ENCODE measurements at regions not wholly inside any gene's neighbourhood (a gene's known extent, or its start where the extent isn't known, plus 50 kb on each side); places are given as distances from the start of the nearest gene placed in this dataset.
"Not testable (repeated sequence)": the region's sequence is repeated elsewhere in the genome, so short reads cannot be mapped to it uniquely, and the experiment has no call there.

- POLR2A ChIA-PET; H3K9me3 ChIP-seq (ENCODE audit: control extremely low read depth in 1 of 5, control insufficient read depth in 4 of 5, insufficient read depth in 2 of 5, low read depth in 1 of 5, low read length in 4 of 5): not testable (repeated sequence)
Measured at GRCh38 chr17:22117401-22117800, 425.1 kb downstream of the KCNJ18 start.

GRCh38 chr17:22119016-22119415 lies 426.7 kb downstream of the KCNJ18 start:
- H3K9me3 ChIP-seq (ENCODE audit: control extremely low read depth in 1 of 5, control insufficient read depth in 4 of 5, insufficient read depth in 2 of 5, low read depth in 1 of 5, low read length in 4 of 5); POLR2A ChIA-PET; H3K4me3 ChIP-seq (ENCODE audit: control insufficient read depth in 1 of 7, extremely low read depth in 1 of 7, insufficient read depth in 4 of 7, low read depth in 2 of 7, low read length in 6 of 7); H3K27me3 ChIP-seq (replicated peaks in 2 of 5; ENCODE audit: control insufficient read depth in 4 of 5, insufficient read depth in 5 of 5, low read length in 4 of 5); H3K4me1 ChIP-seq (ENCODE audit: control extremely low read depth in 1 of 4, control insufficient read depth in 4 of 4, insufficient read depth in 4 of 4, low read length in 3 of 4); H3K27ac ChIP-seq (ENCODE audit: insufficient read depth in 1 of 2, low read depth in 1 of 2, low read length in 2 of 2, poor library complexity in 1 of 2, severe bottlenecking in 2 of 2); H3K36me3 ChIP-seq (ENCODE audit: control insufficient read depth in 4 of 4, insufficient read depth in 4 of 4, low read length in 3 of 4); CTCF ChIA-PET; DNase-seq: not testable (repeated sequence)
- WGBS (ENCODE audit: insufficient coverage), result 78% methylated on average over 5 of the region's 7 CpGs

More at GRCh38 chr17:22117401-22117800, 425.1 kb downstream of the KCNJ18 start:
- H3K27me3 ChIP-seq (replicated peaks in 2 of 5; ENCODE audit: control insufficient read depth in 4 of 5, insufficient read depth in 5 of 5, low read length in 4 of 5); H3K36me3 ChIP-seq (ENCODE audit: control insufficient read depth in 4 of 4, insufficient read depth in 4 of 4, low read length in 3 of 4); H3K27ac ChIP-seq (ENCODE audit: insufficient read depth in 1 of 2, low read depth in 1 of 2, low read length in 2 of 2, poor library complexity in 1 of 2, severe bottlenecking in 2 of 2); DNase-seq; H3K4me3 ChIP-seq (ENCODE audit: control insufficient read depth in 1 of 7, extremely low read depth in 1 of 7, insufficient read depth in 4 of 7, low read depth in 2 of 7, low read length in 6 of 7); H3K4me1 ChIP-seq (ENCODE audit: control extremely low read depth in 1 of 4, control insufficient read depth in 4 of 4, insufficient read depth in 4 of 4, low read length in 3 of 4); CTCF ChIA-PET: not testable (repeated sequence)
- WGBS (ENCODE audit: insufficient coverage), result no CpG with 5 or more reads among the region's 2 CpGs

- H3K4me3 ChIP-seq (ENCODE audit: control insufficient read depth in 1 of 7, extremely low read depth in 1 of 7, insufficient read depth in 4 of 7, low read depth in 2 of 7, low read length in 6 of 7); H3K4me1 ChIP-seq (ENCODE audit: control extremely low read depth in 1 of 4, control insufficient read depth in 4 of 4, insufficient read depth in 4 of 4, low read length in 3 of 4); H3K9me3 ChIP-seq (ENCODE audit: control extremely low read depth in 1 of 5, control insufficient read depth in 4 of 5, insufficient read depth in 2 of 5, low read depth in 1 of 5, low read length in 4 of 5); H3K27me3 ChIP-seq (replicated peaks in 2 of 5; ENCODE audit: control insufficient read depth in 4 of 5, insufficient read depth in 5 of 5, low read length in 4 of 5); CTCF ChIA-PET; DNase-seq; POLR2A ChIA-PET; H3K36me3 ChIP-seq (ENCODE audit: control insufficient read depth in 4 of 4, insufficient read depth in 4 of 4, low read length in 3 of 4); H3K27ac ChIP-seq (ENCODE audit: insufficient read depth in 1 of 2, low read depth in 1 of 2, low read length in 2 of 2, poor library complexity in 1 of 2, severe bottlenecking in 2 of 2): not testable (repeated sequence)
- no CpG with 5 or more reads among the region's 3 CpGs for WGBS (ENCODE audit: insufficient coverage)
Measured at GRCh38 chr17:22119751-22120150, 427.4 kb downstream of the KCNJ18 start.

GRCh38 chr17:22123536-22124281 lies 431.4 kb downstream of the KCNJ18 start:
- Histone ChIP-seq H3K27ac (ENCODE audit: insufficient read depth in 1 of 2, low read depth in 1 of 2, low read length in 2 of 2, poor library complexity in 1 of 2, severe bottlenecking in 2 of 2) (no peak overlapping the region), H3K9me3 (ENCODE audit: control extremely low read depth in 1 of 5, control insufficient read depth in 4 of 5, insufficient read depth in 2 of 5, low read depth in 1 of 5, low read length in 4 of 5) (peaks cover 0 to 3% (median 0%) of the 10 kb centered on the region in 5 experiments), H3K27me3 (replicated peaks in 2 of 5; ENCODE audit: control insufficient read depth in 4 of 5, insufficient read depth in 5 of 5, low read length in 4 of 5) (no peaks in the 10 kb centered on the region), H3K36me3 (ENCODE audit: control insufficient read depth in 4 of 4, insufficient read depth in 4 of 4, low read length in 3 of 4) (no peaks in the 10 kb centered on the region), H3K4me3 (ENCODE audit: control insufficient read depth in 1 of 7, extremely low read depth in 1 of 7, insufficient read depth in 4 of 7, low read depth in 2 of 7, low read length in 6 of 7) (no peak overlapping the region), H3K4me1 (ENCODE audit: control extremely low read depth in 1 of 4, control insufficient read depth in 4 of 4, insufficient read depth in 4 of 4, low read length in 3 of 4) (no peaks in the 10 kb centered on the region)
- DNase-seq, result no peak
- 39% methylated on average over 5 of the region's 8 CpGs for WGBS (ENCODE audit: insufficient coverage)
- ChIA-PET CTCF (no interaction called here), POLR2A (no interaction called here)

- POLR2A ChIA-PET, result no interaction called here
- H3K4me3 ChIP-seq (ENCODE audit: control insufficient read depth in 1 of 7, extremely low read depth in 1 of 7, insufficient read depth in 4 of 7, low read depth in 2 of 7, low read length in 6 of 7), result no peak overlapping the region
- no CpG with 5 or more reads among the region's 1 CpG for WGBS (ENCODE audit: insufficient coverage)
- H3K27ac ChIP-seq (ENCODE audit: insufficient read depth in 1 of 2, low read depth in 1 of 2, low read length in 2 of 2, poor library complexity in 1 of 2, severe bottlenecking in 2 of 2), result no peak overlapping the region
- no peaks in the 10 kb centered on the region for H3K4me1 ChIP-seq (ENCODE audit: control extremely low read depth in 1 of 4, control insufficient read depth in 4 of 4, insufficient read depth in 4 of 4, low read length in 3 of 4)
- DNase-seq, result no peak
- H3K36me3 ChIP-seq (ENCODE audit: control insufficient read depth in 4 of 4, insufficient read depth in 4 of 4, low read length in 3 of 4), result no peaks in the 10 kb centered on the region
- H3K27me3 ChIP-seq (replicated peaks in 2 of 5; ENCODE audit: control insufficient read depth in 4 of 5, insufficient read depth in 5 of 5, low read length in 4 of 5), result no peaks in the 10 kb centered on the region
- CTCF ChIA-PET, result no interaction called here
- peaks cover 0 to 3% (median 0%) of the 10 kb centered on the region in 5 experiments for H3K9me3 ChIP-seq (ENCODE audit: control extremely low read depth in 1 of 5, control insufficient read depth in 4 of 5, insufficient read depth in 2 of 5, low read depth in 1 of 5, low read length in 4 of 5)
Measured at GRCh38 chr17:22128171-22128570, 435.8 kb downstream of the KCNJ18 start.

- CTCF ChIA-PET, result no interaction called here
- Histone ChIP-seq H3K27ac (ENCODE audit: insufficient read depth in 1 of 2, low read depth in 1 of 2, low read length in 2 of 2, poor library complexity in 1 of 2, severe bottlenecking in 2 of 2) (no peak overlapping the region), H3K36me3 (ENCODE audit: control insufficient read depth in 4 of 4, insufficient read depth in 4 of 4, low read length in 3 of 4) (no peaks in the 10 kb centered on the region), H3K27me3 (replicated peaks in 2 of 5; ENCODE audit: control insufficient read depth in 4 of 5, insufficient read depth in 5 of 5, low read length in 4 of 5) (no peaks in the 10 kb centered on the region), H3K4me1 (ENCODE audit: control extremely low read depth in 1 of 4, control insufficient read depth in 4 of 4, insufficient read depth in 4 of 4, low read length in 3 of 4) (no peaks in the 10 kb centered on the region), H3K4me3 (ENCODE audit: control insufficient read depth in 1 of 7, extremely low read depth in 1 of 7, insufficient read depth in 4 of 7, low read depth in 2 of 7, low read length in 6 of 7) (no peak overlapping the region), H3K9me3 (ENCODE audit: control extremely low read depth in 1 of 5, control insufficient read depth in 4 of 5, insufficient read depth in 2 of 5, low read depth in 1 of 5, low read length in 4 of 5) (peaks cover 0 to 3% (median 0%) of the 10 kb centered on the region in 5 experiments)
- POLR2A ChIA-PET, result no interaction called here
- DNase-seq, result no peak
- 85% methylated on average over 1 of the region's 1 CpG for WGBS (ENCODE audit: insufficient coverage)
Measured at GRCh38 chr17:22128723-22129122, 436.4 kb downstream of the KCNJ18 start.

GRCh38 chr17:22129920-22130319 lies 437.6 kb downstream of the KCNJ18 start:
- DNase-seq; CTCF ChIA-PET; H3K4me1 ChIP-seq (ENCODE audit: control extremely low read depth in 1 of 4, control insufficient read depth in 4 of 4, insufficient read depth in 4 of 4, low read length in 3 of 4); H3K27ac ChIP-seq (ENCODE audit: insufficient read depth in 1 of 2, low read depth in 1 of 2, low read length in 2 of 2, poor library complexity in 1 of 2, severe bottlenecking in 2 of 2); H3K27me3 ChIP-seq (replicated peaks in 2 of 5; ENCODE audit: control insufficient read depth in 4 of 5, insufficient read depth in 5 of 5, low read length in 4 of 5); POLR2A ChIA-PET; H3K9me3 ChIP-seq (ENCODE audit: control extremely low read depth in 1 of 5, control insufficient read depth in 4 of 5, insufficient read depth in 2 of 5, low read depth in 1 of 5, low read length in 4 of 5); H3K36me3 ChIP-seq (ENCODE audit: control insufficient read depth in 4 of 4, insufficient read depth in 4 of 4, low read length in 3 of 4); H3K4me3 ChIP-seq (ENCODE audit: control insufficient read depth in 1 of 7, extremely low read depth in 1 of 7, insufficient read depth in 4 of 7, low read depth in 2 of 7, low read length in 6 of 7): not testable (repeated sequence)
- WGBS (ENCODE audit: insufficient coverage), result no CpG with 5 or more reads among the region's 5 CpGs

Measured in common myeloid progenitor, CD34-positive (primary cell).